Loucy (cell line): ENCODE measurements at regions not wholly inside any gene's neighbourhood (a gene's known extent, or its start where the extent isn't known, plus 50 kb on each side); places are given as distances from the start of the nearest gene placed in this dataset.

Experiments used
- H2AFZ ChIP-seq: fragments of 200-600 bp; sonication (generic); 2 replicates; pipeline ENCODE4 v1.6.0; 2016; ENCODE audit warnings: antibody characterized with exemption, mild to moderate bottlenecking, low read length, moderate library complexity
- H3F3A ChIP-seq: fragments of 200-600 bp; 2 replicates; pipeline ENCODE4 v1.6.0; 2016; ENCODE audit warnings: antibody characterized with exemption, low read depth, mild to moderate bottlenecking
- H3K27me3 ChIP-seq: fragments of 200-600 bp; sonication (generic); 2 replicates; pipeline ENCODE4 v1.6.1; 2014; ENCODE audit warnings: low read length, mild to moderate bottlenecking; ENCODE audit not compliant: insufficient read depth, poor library complexity, severe bottlenecking
- H3K36me3 ChIP-seq: fragments of 200-600 bp; sonication (generic); 2 replicates; pipeline ENCODE4 v1.6.1; 2016; ENCODE audit warnings: low read length; ENCODE audit not compliant: insufficient read depth
- H3K4me1 ChIP-seq: fragments of 200-600 bp; sonication (generic); 2 replicates; pipeline ENCODE4 v1.5.1; 2014; ENCODE audit warnings: low read length, mild to moderate bottlenecking; ENCODE audit not compliant: insufficient read depth, poor library complexity, severe bottlenecking
- H3K4me2 ChIP-seq: fragments of 200-600 bp; sonication (generic); 2 replicates; pipeline ENCODE4 v1.6.0; 2014; ENCODE audit warnings: antibody characterized with exemption, low read length, low read depth, mild to moderate bottlenecking; ENCODE audit not compliant: poor library complexity, severe bottlenecking
- H3K4me3 ChIP-seq: fragments of 200-600 bp; sonication (generic); 2 replicates; pipeline ENCODE4 v1.5.1; 2014; ENCODE audit warnings: low read length, mild to moderate bottlenecking, mixed read lengths; ENCODE audit not compliant: poor library complexity, severe bottlenecking
- H3K79me2 ChIP-seq: fragments of 200-600 bp; sonication (generic); 2 replicates; pipeline ENCODE4 v1.6.1; 2014; ENCODE audit warnings: low read length; ENCODE audit not compliant: insufficient read depth
- H3K9ac ChIP-seq: fragments of 200-600 bp; sonication (generic); 2 replicates; pipeline ENCODE4 v1.6.0; 2014; ENCODE audit warnings: mild to moderate bottlenecking, low read depth, low read length, moderate library complexity; ENCODE audit not compliant: poor library complexity, severe bottlenecking
- H3K9me2 ChIP-seq: fragments of 200-600 bp; sonication (generic); replicated peaks from 2 replicates; pipeline ENCODE4 v1.6.1; 2016; ENCODE audit warnings: low read depth, low read length, mixed read lengths
- H3K9me3 ChIP-seq: fragments of 200-600 bp; sonication (generic); 2 replicates; pipeline ENCODE4 v1.6.1; 2014; ENCODE audit warnings: mild to moderate bottlenecking, antibody characterized with exemption, low read length, low read depth; ENCODE audit not compliant: insufficient read depth
- H4K20me1 ChIP-seq: fragments of 200-600 bp; sonication (generic); 2 replicates; pipeline ENCODE4 v1.6.0; 2014; ENCODE audit warnings: antibody characterized with exemption, low read length, mild to moderate bottlenecking; ENCODE audit not compliant: insufficient read depth, poor library complexity, severe bottlenecking
- EZH2phosphoT487 ChIP-seq: fragments of 200-600 bp; IDR thresholded peaks from 2 replicates; pipeline ENCODE4 v1.6.1; 2018; ENCODE audit warnings: antibody characterized with exemption, mild to moderate bottlenecking, moderate library complexity, borderline replicate concordance
- TF ChIP-seq, protein P1 (sequence below): fragments of 200-600 bp; sonication (generic); conservative IDR thresholded peaks from 2 replicates; pipeline ENCODE4 v1.5.1; 2014; ENCODE audit warnings: mild to moderate bottlenecking, antibody characterized with exemption, low read length

DNA sequence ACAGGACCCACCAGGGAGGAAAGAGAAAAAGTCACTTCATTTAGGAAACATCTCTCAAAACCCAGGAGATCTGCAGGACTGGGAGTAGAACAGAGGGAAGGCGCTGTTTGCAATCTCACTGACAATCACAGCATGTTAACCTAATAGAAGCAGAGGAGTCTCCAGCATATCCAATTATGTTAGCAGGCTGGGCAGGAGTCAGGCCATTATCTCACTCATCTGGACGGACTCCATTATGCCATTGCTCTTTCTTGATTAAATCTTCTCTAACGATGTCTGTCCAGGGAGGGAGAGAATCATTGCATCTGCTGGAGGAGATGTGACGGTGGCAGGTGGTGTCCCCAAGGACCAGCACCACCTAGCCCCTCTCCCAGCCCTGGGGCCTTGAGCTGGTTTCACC is 203.8 kb upstream of the SFSWAP start:
- TF ChIP-seq EZH2phosphoT487: no peak
- TF ChIP-seq, protein P1, sequence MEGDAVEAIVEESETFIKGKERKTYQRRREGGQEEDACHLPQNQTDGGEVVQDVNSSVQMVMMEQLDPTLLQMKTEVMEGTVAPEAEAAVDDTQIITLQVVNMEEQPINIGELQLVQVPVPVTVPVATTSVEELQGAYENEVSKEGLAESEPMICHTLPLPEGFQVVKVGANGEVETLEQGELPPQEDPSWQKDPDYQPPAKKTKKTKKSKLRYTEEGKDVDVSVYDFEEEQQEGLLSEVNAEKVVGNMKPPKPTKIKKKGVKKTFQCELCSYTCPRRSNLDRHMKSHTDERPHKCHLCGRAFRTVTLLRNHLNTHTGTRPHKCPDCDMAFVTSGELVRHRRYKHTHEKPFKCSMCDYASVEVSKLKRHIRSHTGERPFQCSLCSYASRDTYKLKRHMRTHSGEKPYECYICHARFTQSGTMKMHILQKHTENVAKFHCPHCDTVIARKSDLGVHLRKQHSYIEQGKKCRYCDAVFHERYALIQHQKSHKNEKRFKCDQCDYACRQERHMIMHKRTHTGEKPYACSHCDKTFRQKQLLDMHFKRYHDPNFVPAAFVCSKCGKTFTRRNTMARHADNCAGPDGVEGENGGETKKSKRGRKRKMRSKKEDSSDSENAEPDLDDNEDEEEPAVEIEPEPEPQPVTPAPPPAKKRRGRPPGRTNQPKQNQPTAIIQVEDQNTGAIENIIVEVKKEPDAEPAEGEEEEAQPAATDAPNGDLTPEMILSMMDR: no peak
- no peaks in the 10 kb centered on the region for H3K9me2 ChIP-seq
- no peaks in the 10 kb centered on the region for H3F3A ChIP-seq
- no peaks in the 10 kb centered on the region for H3K27me3 ChIP-seq
- H3K9me3 ChIP-seq: no peaks in the 10 kb centered on the region
- H3K79me2 ChIP-seq: no peaks in the 10 kb centered on the region
- H3K4me1 ChIP-seq: peaks cover 14% of the 10 kb centered on the region
- no peak overlapping the region for H3K4me2 ChIP-seq
- no peak overlapping the region for H2AFZ ChIP-seq
- no peak overlapping the region for H3K4me3 ChIP-seq
- no peaks in the 10 kb centered on the region for H4K20me1 ChIP-seq
- no peaks in the 10 kb centered on the region for H3K36me3 ChIP-seq
- no peak overlapping the region for H3K9ac ChIP-seq

DNA sequence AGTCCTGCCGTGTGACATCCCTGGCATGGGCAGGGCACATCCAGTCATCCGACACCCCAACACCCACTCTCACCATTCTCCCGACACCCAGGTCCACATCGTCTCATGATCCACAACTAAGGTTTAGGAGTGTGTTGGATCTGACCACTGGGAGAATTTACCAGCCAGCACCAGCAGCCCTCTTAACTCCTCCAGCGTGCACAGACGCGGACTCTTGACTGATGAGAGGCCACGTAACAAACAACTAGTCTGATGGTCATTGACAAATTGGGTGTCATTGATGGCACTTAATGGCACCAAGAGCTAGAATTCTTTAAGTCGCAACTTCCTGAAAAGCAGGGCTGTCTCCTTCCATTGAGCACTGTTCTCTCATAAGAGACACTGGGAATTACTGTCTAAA is 203.0 kb upstream of the SFSWAP start:
- Histone ChIP-seq H3K4me2 (no peak overlapping the region), H3K27me3 (no peaks in the 10 kb centered on the region), H3K9ac (no peak overlapping the region), H3K36me3 (no peaks in the 10 kb centered on the region), H4K20me1 (no peaks in the 10 kb centered on the region), H3K79me2 (no peaks in the 10 kb centered on the region), H3F3A (no peaks in the 10 kb centered on the region), H3K4me1 (peaks cover 14% of the 10 kb centered on the region), H2AFZ (no peak overlapping the region), H3K4me3 (no peak overlapping the region), H3K9me2 (no peaks in the 10 kb centered on the region), H3K9me3 (no peaks in the 10 kb centered on the region)
- no peak for TF ChIP-seq EZH2phosphoT487
- TF ChIP-seq, protein P1: no peak

GRCh38 chr12:131509701-131510100 is 201.2 kb upstream of the SFSWAP start:
- Histone ChIP-seq H3K9me3 (no peaks in the 10 kb centered on the region), H3K27me3 (no peaks in the 10 kb centered on the region), H3K4me1 (peaks cover 14% of the 10 kb centered on the region), H3K4me2 (no peak overlapping the region), H3F3A (no peaks in the 10 kb centered on the region), H4K20me1 (no peaks in the 10 kb centered on the region), H3K4me3 (no peak overlapping the region), H3K79me2 (no peaks in the 10 kb centered on the region), H3K9ac (no peak overlapping the region), H3K36me3 (no peaks in the 10 kb centered on the region), H3K9me2 (no peaks in the 10 kb centered on the region), H2AFZ (no peak overlapping the region)
- TF ChIP-seq, protein P1: no peak
- TF ChIP-seq EZH2phosphoT487: no peak
